HepG2 (cell line): ENCODE measurements at regions not wholly inside any gene's neighbourhood (a gene's known extent, or its start where the extent isn't known, plus 50 kb on each side); places are given as distances from the start of the nearest gene placed in this dataset.

Experiments used
- ATAC-seq: fragments of 200-7000 bp; cut with Tn5 transposase; 3 replicates; pipeline ENCODE4 v1.9.1; 2020; ENCODE audit warnings: mild to moderate bottlenecking, moderate library complexity
- BruUV-seq: library from RNA; stranded (reverse); fragments of 400-500 nt; replicated peaks from 2 replicates; lab custom pipeline; 2021; lab: Mats Ljungman, UMichigan
- CTCF ChIA-PET: fragments of 300-600 bp; formaldehyde crosslinking; extraction: SDS; loops from one replicate; lab custom pipeline; 2021; ENCODE audit warnings: low total read pairs, inconsistent platforms, low intra/inter-chr PET ratio; lab: Yijun Ruan, JAX
- POLR2A ChIA-PET: fragments of 350-600 bp; sonication (Branson Sonifier 250); formaldehyde crosslinking; loops from one replicate; lab custom pipeline; 2020; ENCODE audit warnings: antibody characterized with exemption, inconsistent platforms; lab: Yijun Ruan, JAX
- DNase-seq: peaks from one replicate; pipeline ENCODE4 v3.0.0-alpha.2; 2015; ENCODE audit warnings: low spot score
- FAIRE-seq: peaks from 3 replicates; lab custom pipeline; 2011; peaks lifted over from hg19 to GRCh38; lab: Jason Lieb, UNC
- H2AFZ ChIP-seq: one replicate; pipeline ENCODE4 v1.6.1; 2011; ENCODE audit warnings: low read length, inconsistent platforms
- H3K27ac ChIP-seq: fragments of 300-600 bp; 3 replicates; pipeline ENCODE4 v1.8.0; 2011; ENCODE audit warnings: mixed run types, mild to moderate bottlenecking, mixed read lengths, low read length, inconsistent platforms; ENCODE audit not compliant: insufficient read depth; ENCODE audit errors: extremely low read length
- H3K27me3 ChIP-seq, 2 experiments: fragments of 200-600 bp in 1 of 2; 2 replicates in 1 of 2; 3 replicates in 1 of 2; pipeline versions ENCODE4 v1.6.0 to v1.8.0; 2011; ENCODE audit warnings: low read length in 2 of 2, mild to moderate bottlenecking in 2 of 2, moderate library complexity in 2 of 2, inconsistent platforms in 1 of 2; ENCODE audit not compliant: insufficient read depth in 2 of 2, control insufficient read depth in 1 of 2
- H3K36me3 ChIP-seq, 2 experiments: fragments of 200-600 bp in 1 of 2; replicated peaks in 1 of 2; 2 replicates in 1 of 2; 3 replicates in 1 of 2; pipeline versions ENCODE4 v1.5.1 to v1.8.0; 2011; ENCODE audit warnings: low read length in 2 of 2, inconsistent platforms in 1 of 2; ENCODE audit not compliant: insufficient read depth in 2 of 2, control insufficient read depth in 1 of 2
- H3K4me1 ChIP-seq: 2 replicates; pipeline ENCODE4 v1.5.1; 2012; ENCODE audit warnings: low read length, inconsistent platforms; ENCODE audit not compliant: insufficient read depth
- H3K4me2 ChIP-seq: 2 replicates; pipeline ENCODE4 v1.6.0; 2011; ENCODE audit warnings: low read depth, low read length, inconsistent platforms
- H3K4me3 ChIP-seq, 3 experiments: fragments of 200-600 bp in 1 of 3; sonication (generic), shearing (Covaris generic) in 1 of 3; replicated peaks in 1 of 3; 2 replicates each; pipeline ENCODE4 v1.5.1; 2011 to 2016; ENCODE audit warnings: low read length in 3 of 3, inconsistent platforms in 2 of 3, low read depth in 2 of 3, mild to moderate bottlenecking in 2 of 3, control low read depth in 1 of 3, mixed read lengths in 1 of 3; ENCODE audit not compliant: insufficient read depth in 1 of 3
- H3K79me2 ChIP-seq: one replicate; pipeline ENCODE4 v1.6.1; 2011; ENCODE audit warnings: low read length, inconsistent platforms; ENCODE audit not compliant: insufficient read depth
- H3K9ac ChIP-seq: 2 replicates; pipeline ENCODE4 v1.6.0; 2011; ENCODE audit warnings: mild to moderate bottlenecking, low read depth, low read length, inconsistent platforms; ENCODE audit not compliant: insufficient read depth
- H3K9me3 ChIP-seq: 2 replicates; pipeline ENCODE4 v1.5.1; 2012; ENCODE audit warnings: mild to moderate bottlenecking, low read length
- H4K20me1 ChIP-seq: 2 replicates; pipeline ENCODE4 v1.6.0; 2011; ENCODE audit warnings: inconsistent platforms, mild to moderate bottlenecking, low read length, moderate library complexity; ENCODE audit not compliant: insufficient read depth
- ARID4A ChIP-seq: sonication (generic); formaldehyde crosslinking; IDR thresholded peaks from 2 replicates; pipeline ENCODE4 v1.5.0; 2020; ENCODE audit warnings: mild to moderate bottlenecking, missing genetic modification reagents, borderline replicate concordance
- E2F5 ChIP-seq: sonication (generic); formaldehyde crosslinking; conservative IDR thresholded peaks from 2 replicates; pipeline ENCODE4 v1.4.0; 2020; ENCODE audit warnings: missing genetic modification reagents
- FOXO1 ChIP-seq: sonication (generic); formaldehyde crosslinking; IDR thresholded peaks from 2 replicates; pipeline ENCODE4 v1.4.0; 2020; ENCODE audit warnings: missing genetic modification reagents
- GPBP1L1 ChIP-seq: sonication (generic); formaldehyde crosslinking; IDR thresholded peaks from 2 replicates; pipeline ENCODE4 v1.5.0; 2020; ENCODE audit warnings: mild to moderate bottlenecking, missing genetic modification reagents
- NONO ChIP-seq, 2 experiments: fragments of 450-650 bp in 1 of 2; sonication (generic) in 1 of 2; formaldehyde crosslinking in 1 of 2; IDR thresholded peaks in 1 of 2; conservative IDR thresholded peaks in 1 of 2; 2 replicates each; pipeline versions ENCODE4 v1.6.1 to v1.8.0; 2017 to 2022; ENCODE audit warnings: mild to moderate bottlenecking in 1 of 2, missing genetic modification reagents in 1 of 2, moderate library complexity in 1 of 2
- PAWR ChIP-seq: sonication (generic); formaldehyde crosslinking; IDR thresholded peaks from 2 replicates; pipeline ENCODE4 v1.4.0; 2020; ENCODE audit warnings: missing genetic modification reagents, mild to moderate bottlenecking, borderline replicate concordance
- SMARCC2 ChIP-seq: fragments of 450-650 bp; IDR thresholded peaks from 2 replicates; pipeline ENCODE4 v1.6.1; 2017; ENCODE audit warnings: antibody characterized with exemption, mild to moderate bottlenecking
- YEATS4 ChIP-seq: sonication (generic); formaldehyde crosslinking; IDR thresholded peaks from 2 replicates; pipeline ENCODE4 v1.4.0; 2020; ENCODE audit warnings: missing genetic modification reagents, borderline replicate concordance
- ZNF17 ChIP-seq: sonication (generic); formaldehyde crosslinking; IDR thresholded peaks from 2 replicates; pipeline ENCODE4 v1.5.0; 2020; ENCODE audit warnings: mild to moderate bottlenecking, missing genetic modification reagents
- WGBS: methylation state at CpG from one replicate; pipeline ENCODE4 v1.1.6; 2017; ENCODE audit warnings: low lambda C conversion rate; 5-methylcytosine and 5-hydroxymethylcytosine counted together
- in situ Hi-C: cut with HindIII; loops from 2 replicates; pipeline ENCODE4 v1.10.0; 2017; ENCODE audit warnings: low pct_unique_long_range_greater_than_20kb; ENCODE audit not compliant: extremely low pct_ligation_motif_present
- intact Hi-C: fragments of 100-400 bp; cut with micrococcal nuclease; formaldehyde crosslinking; loops from one replicate; pipeline ENCODE4 v1.10.0; 2022; ENCODE audit not compliant: unreplicated experiment

- no peak for TF ChIP-seq FOXO1 (CRISPR knock-in tag)
- TF ChIP-seq YEATS4 (CRISPR knock-in tag): no peak
- TF ChIP-seq SMARCC2: no peak
- TF ChIP-seq NONO (IDR thresholded peaks at IDR 0.05): no peak
- TF ChIP-seq NONO (CRISPR knock-in tag; conservative IDR thresholded peaks at IDR 0.05): no peak
- no peak for TF ChIP-seq GPBP1L1
- TF ChIP-seq ZNF17 (CRISPR knock-in tag): no peak
Measured at GRCh38 chr2:200107514-200108217, 152.3 kb downstream of the MAIP1 start (continued).

GRCh38 chr2:200109421-200109820 lies 154.0 kb downstream of the MAIP1 start:
- ChIA-PET POLR2A (no interaction called here), CTCF (no interaction called here)
- Histone ChIP-seq H3K27me3 (no peaks in the 10 kb centered on the region; a peak in 2 of 5 replicates), H3K9me3 (no peaks in the 10 kb centered on the region), H3K9ac (no peak overlapping the region), H2AFZ (no peak overlapping the region), H3K4me3 (no peak overlapping the region), H3K4me1 (peaks cover 10% of the 10 kb centered on the region), H4K20me1 (no peaks in the 10 kb centered on the region)
- DNase-seq (no peak), FAIRE-seq (no peak)
- WGBS: 68% methylated on average over 3 of the region's 3 CpGs
- BruUV-seq: no TSS peak
- in situ Hi-C loops: no loop called here
- TF ChIP-seq PAWR (CRISPR knock-in tag) (no peak), ARID4A (CRISPR knock-in tag) (no peak), E2F5 (CRISPR knock-in tag) (no peak)
- TF ChIP-seq, all 625 proteins: peak for 0
- Histone ChIP-seq H3K36me3 (no peaks in the 10 kb centered on the region), H3K27ac (no peak overlapping the region), H3K79me2 (no peaks in the 10 kb centered on the region), H3K4me2 (no peak overlapping the region)
- intact Hi-C loops: no loop called here
- no peak for ATAC-seq
